ENCODE measurements at regions not wholly inside any gene's neighbourhood (a gene's known extent, or its start where the extent isn't known, plus 50 kb on each side); places are given as distances from the start of the nearest gene placed in this dataset.

DNA sequence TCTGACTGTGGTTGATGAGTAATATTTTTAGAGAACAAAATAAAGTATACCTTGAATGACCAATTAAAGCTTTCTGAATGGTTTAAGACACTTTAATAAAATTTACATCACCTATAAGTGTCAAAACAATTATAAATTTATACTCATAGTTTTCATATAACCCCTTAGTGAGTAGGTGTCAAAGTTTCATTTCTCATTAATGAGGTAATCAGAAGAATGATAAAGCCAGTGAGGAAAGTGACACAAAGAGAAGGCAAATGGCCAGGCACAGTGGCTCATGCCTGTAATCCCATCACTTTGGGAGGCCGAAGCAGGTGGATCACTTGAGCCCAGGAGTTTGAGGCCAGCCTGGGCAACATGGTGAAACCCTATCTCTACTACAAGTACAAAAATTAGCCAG lies 60.8 kb upstream of the CTLA4 start:
- no peak for DNase-seq (ENCODE audit: low read depth)
- TF ChIP-seq, protein P1, sequence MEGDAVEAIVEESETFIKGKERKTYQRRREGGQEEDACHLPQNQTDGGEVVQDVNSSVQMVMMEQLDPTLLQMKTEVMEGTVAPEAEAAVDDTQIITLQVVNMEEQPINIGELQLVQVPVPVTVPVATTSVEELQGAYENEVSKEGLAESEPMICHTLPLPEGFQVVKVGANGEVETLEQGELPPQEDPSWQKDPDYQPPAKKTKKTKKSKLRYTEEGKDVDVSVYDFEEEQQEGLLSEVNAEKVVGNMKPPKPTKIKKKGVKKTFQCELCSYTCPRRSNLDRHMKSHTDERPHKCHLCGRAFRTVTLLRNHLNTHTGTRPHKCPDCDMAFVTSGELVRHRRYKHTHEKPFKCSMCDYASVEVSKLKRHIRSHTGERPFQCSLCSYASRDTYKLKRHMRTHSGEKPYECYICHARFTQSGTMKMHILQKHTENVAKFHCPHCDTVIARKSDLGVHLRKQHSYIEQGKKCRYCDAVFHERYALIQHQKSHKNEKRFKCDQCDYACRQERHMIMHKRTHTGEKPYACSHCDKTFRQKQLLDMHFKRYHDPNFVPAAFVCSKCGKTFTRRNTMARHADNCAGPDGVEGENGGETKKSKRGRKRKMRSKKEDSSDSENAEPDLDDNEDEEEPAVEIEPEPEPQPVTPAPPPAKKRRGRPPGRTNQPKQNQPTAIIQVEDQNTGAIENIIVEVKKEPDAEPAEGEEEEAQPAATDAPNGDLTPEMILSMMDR (conservative IDR thresholded peaks at IDR 0.05; ENCODE audit: low read depth, low read length), result no peak
- H3K4me3 ChIP-seq (ENCODE audit: low read length), result no peak overlapping the region

DNA sequence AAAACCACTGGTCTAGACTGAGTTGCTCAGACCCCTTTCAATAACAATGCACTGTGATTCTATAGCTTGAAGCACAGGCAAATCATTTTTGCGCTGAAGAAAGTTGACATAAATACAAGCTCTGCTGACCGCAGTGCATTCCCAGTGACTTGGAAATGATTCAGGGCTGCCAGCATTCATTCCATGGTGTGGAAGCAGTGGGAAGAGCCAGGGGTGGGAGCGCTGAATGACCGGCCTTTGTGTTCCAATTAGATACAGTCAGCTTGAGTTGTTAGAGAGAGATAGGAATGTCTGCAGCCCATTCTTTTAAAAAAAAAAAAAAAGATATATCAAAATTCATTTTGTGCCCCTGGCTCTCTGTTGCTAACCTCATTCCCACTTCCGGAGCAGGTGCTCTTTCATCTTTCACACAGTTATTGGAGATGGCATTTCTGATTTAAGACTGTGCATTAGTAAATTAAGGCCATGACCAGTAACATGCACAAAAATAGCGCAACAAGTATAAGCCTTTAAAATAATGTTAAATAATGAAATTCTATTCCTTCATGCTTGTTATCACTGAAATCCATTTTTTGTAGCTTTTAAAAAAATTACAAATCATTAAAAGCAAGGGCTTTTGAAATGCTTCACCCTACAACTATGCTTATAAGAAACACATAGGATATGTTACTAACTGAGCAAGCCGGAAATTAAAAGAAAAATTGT lies 59.4 kb upstream of the CTLA4 start:
- TF ChIP-seq, protein P1 (conservative IDR thresholded peaks at IDR 0.05; ENCODE audit: low read depth, low read length), result no peak
- no peak overlapping the region for H3K4me3 ChIP-seq (ENCODE audit: low read length)
- DNase-seq (ENCODE audit: low read depth), result peak; percentile 90

DNA sequence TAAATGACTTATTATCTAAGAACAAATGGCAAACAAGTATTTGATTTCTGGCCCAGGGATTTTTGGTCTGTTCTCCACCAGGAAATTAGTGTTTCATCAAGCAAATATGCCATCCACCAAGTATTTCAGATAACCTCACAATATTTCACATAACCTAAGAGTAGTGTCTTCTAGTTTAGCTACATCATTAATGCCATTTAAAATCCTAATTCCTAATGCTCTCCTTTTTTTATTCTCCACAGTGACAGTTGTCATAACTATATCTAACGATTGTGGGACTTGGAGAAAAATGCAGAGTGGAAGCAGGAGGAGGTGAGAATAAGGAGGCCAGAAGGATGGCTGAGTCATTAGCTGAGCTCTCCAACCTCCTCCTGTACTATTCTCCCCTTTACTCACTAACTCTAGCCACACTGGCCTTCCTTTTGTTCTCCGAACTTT lies 58.5 kb upstream of the CTLA4 start:
- no peak overlapping the region for H3K4me3 ChIP-seq (ENCODE audit: low read length)
- TF ChIP-seq, protein P1 (conservative IDR thresholded peaks at IDR 0.05; ENCODE audit: low read depth, low read length), result no peak
- no peak for DNase-seq (ENCODE audit: low read depth)

DNA sequence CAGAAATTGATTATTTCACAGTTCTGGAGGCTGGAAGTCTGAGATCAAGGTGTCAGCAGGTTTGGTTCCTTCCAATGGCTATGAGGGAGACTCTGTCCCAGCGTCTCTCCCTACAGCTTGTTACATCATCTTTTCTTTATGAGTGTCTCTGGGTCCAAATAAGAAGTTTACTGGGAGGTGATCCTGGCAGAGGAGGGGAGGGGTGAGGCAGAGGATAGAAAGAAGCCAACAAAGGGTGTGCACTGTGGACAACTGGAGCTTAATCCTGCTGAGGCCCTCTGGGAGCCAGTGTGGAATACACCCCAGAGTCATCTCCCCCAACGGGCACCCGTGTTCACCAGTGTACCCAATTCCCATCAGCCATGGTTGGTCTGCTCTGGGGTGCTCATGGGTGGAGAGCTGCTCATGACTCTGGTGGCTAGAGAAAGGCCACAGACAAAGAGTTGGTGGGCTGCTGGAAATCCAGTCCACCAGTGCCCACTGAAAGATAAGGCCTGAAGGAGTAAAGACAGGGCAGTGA lies 57.5 kb upstream of the CTLA4 start:
- no peak for DNase-seq (ENCODE audit: low read depth)
- no peak overlapping the region for H3K4me3 ChIP-seq (ENCODE audit: low read length)

DNA sequence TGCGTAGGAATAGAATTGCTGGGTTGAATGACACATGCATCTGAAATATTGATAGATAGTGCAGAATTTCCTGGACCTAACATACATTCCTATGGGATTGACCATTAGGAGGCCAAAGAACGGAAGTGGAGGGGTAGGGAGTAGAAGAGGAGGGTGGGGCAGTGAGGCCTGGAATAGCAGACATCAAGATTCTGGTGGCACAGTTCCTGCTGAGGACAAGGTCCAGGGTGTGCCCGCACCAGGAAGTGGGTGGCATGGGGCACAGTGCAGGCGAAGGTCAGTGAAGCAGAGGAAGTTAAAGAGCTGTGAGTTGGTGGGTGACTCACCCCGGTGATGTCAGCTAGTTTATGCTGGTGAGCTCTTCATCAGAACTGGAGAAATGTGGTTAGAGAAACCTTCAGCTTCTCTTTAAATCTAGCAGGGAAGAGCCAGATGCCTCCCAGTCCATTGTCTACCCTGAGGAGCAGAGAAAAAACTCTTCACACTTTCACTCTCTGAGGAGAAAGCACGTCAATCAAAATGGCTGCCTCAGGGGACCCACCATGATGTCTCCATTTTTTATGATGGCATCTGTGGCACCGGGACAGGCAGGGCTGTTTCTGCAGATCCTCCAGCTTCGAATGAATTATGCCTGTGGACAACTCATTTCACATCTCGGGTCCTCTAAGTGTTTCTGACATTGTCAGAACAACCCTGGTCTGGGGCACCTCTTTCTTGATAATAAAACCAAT lies 55.9 kb upstream of the CTLA4 start:
- TF ChIP-seq, protein P1 (conservative IDR thresholded peaks at IDR 0.05; ENCODE audit: low read depth, low read length), result no peak
- DNase-seq (ENCODE audit: low read depth), result peak; percentile 70

More for the DNA sequence above, 57.5 kb upstream of the CTLA4 start:
- TF ChIP-seq, protein P1 (conservative IDR thresholded peaks at IDR 0.05; ENCODE audit: low read depth, low read length), result no peak

DNA sequence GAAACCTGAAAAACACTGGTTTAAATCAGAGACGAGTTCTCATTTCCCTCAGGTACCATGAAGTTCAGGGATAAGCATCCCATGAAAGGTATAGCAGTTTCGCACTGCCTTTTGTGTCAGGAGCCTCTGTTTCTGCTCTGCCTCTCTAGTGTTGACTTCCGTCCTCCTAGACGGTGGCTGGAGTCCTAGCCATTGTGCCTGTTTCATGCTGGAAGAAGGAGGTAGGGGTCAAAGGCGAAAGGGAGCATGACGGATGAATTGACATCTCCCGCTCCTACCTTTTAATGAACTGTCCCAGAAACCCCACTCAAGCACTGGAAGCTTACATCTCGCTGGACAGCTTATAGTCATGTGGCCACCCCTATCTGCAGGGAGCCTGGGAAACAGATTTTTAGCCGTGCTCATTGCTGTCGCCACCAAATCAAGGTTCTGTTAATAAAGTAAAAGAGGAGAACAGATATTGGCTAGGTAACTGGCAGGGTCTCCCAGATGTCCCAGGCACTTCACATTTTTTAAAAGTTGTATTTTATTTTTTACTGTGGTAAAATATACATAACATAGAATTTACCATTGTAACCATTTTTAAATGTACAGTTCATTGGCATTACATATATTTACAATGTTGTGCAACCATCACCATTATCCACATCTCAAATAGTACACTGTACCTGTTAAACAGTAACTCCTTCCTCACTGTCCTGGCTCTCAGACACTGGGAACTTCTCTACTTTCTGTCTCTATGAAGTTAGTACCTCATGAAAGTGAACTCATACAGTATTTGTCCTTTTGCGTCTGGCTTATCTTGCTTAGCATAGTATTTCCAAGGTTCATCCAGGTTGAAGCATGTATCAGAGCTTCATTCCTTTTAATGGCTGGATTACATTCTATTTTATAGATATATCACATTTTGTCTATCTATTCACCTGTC lies 55.0 kb upstream of the CTLA4 start:
- TF ChIP-seq, protein P1 (conservative IDR thresholded peaks at IDR 0.05; ENCODE audit: low read depth, low read length), result no peak
- no peak overlapping the region for H3K4me3 ChIP-seq (ENCODE audit: low read length)
- DNase-seq (ENCODE audit: low read depth), result no peak

More for the DNA sequence above, 55.9 kb upstream of the CTLA4 start:
- H3K4me3 ChIP-seq (ENCODE audit: low read length), result no peak overlapping the region
